ENCODE measurements at regions not wholly inside any gene's neighbourhood (a gene's known extent, or its start where the extent isn't known, plus 50 kb on each side); places are given as distances from the start of the nearest gene placed in this dataset.

DNA sequence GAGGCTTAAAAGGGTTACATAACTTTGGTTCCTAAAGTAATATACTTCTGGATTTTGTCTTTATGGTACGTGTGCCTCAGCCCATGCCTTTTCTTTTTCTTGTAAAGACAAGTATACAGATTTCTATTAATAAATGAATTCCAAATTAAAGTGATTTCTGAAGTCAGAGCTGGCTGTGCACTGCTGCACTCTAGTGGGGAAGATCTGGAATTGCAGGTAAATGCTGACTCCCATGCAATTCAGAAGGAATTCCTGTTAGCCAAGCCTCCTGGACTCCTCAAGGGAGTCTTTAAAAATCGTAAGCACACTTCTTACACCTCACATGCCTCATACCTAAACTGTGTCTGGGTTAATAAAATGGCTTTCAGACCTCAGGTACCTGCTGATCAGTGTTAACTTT is 118.4 kb upstream of the SLC7A1 start:
- no peak for DNase-seq

DNA sequence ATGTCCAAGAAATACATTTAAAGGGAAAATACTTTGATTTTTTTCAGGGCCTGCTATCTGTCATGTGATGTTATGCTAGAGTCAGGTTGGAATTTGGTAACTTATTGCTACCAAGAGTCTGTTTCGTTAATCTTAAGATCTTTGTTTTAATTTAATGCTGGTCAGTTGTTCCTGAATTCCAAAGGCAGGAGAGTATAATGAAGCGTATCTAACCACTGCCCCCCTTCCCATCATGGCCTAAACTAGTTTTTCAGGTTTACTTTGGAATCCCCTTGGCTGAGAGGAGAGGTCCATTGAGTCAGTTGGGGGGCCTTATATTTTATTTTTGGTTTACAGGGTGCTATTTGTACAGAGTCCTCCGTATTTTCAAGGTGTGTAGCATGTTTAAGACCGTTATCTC is 116.3 kb upstream of the SLC7A1 start:
- DNase-seq: no peak

DNA sequence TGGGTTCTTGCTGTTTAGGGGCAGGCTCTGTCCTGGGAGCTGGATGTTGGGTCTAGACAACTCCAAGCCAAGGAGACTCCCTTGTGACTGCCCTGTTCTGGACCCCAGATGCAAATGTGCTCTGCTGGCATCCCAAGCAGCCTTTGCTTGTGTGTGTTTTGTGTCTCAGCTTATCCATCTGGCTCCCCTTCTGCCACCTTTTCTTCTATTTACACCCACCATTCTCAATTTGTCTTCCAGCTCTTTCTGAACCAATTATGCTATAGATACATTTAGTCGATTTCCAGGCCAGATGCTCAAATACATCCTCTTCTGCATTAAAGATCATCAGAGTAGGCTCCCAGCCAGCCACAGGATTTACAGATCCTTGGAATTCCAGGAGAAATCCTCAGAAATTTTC is 115.0 kb upstream of the SLC7A1 start:
- no peak for DNase-seq

DNA sequence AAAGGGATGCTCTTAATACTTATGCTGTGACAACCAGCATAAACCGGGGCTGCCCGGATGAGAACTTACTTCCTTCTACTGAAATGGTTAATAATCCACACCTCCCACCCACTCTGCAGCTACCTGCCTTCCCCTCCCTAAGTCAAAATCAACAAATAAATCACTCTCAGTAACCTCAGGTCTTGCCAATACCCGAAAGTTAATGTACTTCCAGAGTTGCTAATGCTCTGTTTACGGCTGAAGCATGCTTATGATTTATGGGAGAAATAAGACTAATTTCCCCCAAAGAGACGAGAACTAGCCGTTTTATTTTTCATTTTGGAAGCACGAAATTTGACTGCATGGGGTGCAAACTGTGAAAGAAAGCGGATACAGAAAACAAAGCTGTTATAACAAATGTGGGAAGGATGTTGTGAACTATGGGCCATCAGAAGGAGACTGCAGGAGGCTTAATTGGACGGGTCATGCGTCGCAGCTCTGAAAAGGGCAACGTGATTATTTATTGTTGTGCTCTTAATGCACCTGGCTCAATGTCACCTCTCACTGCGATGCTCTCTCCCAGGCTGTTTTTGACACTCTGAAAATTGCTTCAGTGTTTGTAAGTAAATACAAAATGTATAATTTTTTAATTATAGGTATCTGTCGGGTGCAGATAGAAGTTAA is 114.0 kb upstream of the SLC7A1 start:
- peak; percentile 59 to 77 for DNase-seq

DNA sequence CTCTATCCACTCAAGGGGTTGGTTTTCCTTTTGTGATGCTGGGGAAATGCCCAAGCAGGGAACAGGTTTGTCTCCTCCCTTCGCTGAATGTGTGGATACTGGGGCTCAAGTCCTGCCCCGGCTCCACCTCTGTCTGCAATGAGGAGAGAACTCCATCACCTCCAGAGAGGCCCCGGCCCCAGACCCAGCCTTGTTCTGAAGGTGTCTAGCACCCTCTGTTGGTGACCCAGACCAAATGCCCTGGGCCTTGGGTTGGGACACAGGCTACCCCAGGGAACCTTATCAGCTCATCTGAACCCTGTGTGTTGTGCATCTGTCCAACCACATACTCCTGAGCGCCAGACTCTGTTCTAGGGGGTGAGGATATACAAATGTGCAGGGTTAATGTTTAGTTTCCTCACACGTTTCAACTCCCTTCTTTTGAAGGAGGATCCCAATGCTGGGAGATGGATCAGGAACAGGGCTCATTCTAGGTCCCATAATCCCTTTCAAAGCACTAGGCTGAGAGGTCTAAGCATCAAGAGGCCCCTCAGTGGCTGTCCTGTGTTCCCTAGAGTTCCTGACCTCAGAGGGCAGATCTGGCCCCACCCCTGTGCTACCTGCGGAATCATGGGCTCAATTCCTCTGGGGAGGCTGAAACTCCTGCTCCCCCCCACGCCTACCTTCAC is 112.5 kb upstream of the SLC7A1 start:
- DNase-seq: peak in 1 of 2 experiments; percentile 19

DNA sequence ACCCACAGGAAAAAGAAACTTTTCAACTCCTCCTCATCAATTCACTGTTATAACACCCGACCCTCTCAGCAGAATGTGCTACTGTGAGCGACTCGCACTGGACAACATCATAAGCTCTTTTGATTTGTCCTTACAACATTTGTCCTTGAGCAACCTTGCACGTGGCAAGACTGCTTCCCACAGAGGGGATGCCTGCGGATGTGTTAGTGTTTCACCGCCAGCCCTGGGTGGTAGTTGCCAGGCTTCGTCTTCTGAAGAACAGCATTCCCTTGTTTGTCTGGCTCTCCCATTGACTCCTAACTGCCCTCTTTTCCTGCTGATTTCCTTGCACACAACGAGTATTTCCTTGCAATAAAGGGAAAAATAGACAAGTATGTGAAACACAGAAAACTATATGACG is 111.4 kb upstream of the SLC7A1 start:
- no peak for DNase-seq

DNA sequence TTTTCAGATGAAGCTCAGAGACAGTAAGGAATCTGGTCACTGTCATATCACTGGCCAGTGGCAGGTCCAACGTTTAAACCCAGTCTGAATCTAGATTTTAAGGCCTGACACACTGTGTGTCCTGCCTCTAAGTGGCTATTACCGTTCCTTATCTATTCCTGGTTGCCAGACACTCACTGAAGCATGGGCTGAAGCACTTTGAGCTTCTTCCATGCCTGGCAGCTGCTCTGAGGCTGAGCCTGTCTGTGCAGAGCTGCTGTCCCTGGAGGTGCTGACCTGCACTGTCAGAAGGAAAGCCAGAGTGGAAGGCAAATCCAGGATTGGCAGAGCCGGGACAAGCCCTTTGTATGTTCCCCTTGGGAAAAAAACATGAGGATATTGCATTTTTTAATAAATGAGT is 109.2 kb upstream of the SLC7A1 start:
- no peak for DNase-seq

DNA sequence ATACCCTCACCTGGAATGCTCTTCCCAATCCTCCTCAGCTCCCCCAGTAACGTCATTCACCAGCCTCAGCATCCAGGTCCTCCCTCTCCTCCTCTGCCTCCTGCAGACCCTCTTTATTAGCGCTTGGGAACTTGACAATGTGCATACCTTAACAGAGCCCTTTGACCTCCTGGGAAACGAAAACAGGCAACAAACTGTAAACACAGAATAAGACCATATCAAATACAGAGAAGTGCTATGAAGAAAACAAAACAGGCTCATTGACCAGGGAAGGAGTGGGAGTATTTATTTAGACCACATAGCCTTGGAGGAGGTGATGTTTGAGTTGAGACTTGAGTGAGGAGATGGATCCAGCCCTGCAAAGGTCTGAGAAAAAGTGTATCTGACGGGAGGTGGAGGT is 107.9 kb upstream of the SLC7A1 start:
- DNase-seq: no peak

DNA sequence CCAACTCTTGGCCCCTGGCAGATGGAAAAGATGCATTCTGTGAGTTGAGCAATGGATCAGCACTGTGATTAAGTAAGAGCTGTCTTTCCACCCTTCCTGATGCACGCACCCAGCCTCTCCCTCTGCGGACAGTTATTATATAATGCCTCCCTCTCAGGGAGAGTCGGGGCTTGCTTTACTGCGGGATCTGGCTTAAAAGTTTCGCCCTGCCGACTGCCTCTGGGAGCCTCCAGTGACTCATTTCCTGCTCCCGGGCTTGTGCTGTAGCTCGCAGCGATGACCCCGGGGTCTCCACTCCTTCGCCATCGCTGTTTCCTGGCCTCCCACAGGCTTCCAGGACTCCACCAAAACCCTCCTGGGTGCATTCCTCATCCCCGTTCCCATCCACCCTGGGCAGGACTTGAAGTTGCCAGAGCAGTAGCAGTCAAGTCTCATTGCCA is 107.4 kb upstream of the SLC7A1 start:
- no peak for DNase-seq

DNA sequence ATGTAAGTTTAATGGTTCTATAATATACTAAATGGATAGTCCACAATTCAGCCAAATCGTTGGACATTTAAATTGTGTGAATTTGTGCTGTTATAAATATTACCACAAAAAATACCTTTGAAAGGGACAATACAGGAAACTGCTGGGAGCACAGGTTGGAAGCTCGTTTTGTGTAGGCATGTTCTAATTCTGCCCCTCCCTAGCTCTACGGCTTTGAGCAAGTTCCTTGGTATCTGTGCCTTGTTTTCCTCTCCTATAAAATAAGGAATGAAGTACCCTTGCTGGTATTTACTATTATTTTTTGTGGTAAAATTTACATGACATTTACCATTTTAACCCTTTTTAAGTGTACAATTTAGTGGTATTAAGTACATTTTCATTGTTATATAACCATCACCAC is 102.6 kb upstream of the SLC7A1 start:
- DNase-seq: no peak

DNA sequence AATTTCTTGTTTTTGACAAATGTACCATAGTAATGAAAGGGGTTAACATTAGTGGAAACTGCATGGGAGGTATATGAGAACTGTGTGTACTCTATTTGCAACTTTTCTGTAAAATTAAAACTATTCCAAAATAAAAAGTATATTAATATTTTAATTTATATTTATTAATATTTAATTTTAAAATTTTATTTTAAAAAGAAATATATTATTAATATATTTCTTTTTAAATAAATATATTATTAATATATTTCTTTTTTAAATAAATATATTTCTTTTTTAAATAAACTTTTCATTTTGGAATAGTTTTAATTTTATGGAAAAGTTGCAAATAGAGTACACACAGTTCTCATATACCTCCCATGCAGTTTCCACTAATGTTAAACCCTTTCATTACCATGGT is 101.1 kb upstream of the SLC7A1 start:
- no peak for DNase-seq

DNA sequence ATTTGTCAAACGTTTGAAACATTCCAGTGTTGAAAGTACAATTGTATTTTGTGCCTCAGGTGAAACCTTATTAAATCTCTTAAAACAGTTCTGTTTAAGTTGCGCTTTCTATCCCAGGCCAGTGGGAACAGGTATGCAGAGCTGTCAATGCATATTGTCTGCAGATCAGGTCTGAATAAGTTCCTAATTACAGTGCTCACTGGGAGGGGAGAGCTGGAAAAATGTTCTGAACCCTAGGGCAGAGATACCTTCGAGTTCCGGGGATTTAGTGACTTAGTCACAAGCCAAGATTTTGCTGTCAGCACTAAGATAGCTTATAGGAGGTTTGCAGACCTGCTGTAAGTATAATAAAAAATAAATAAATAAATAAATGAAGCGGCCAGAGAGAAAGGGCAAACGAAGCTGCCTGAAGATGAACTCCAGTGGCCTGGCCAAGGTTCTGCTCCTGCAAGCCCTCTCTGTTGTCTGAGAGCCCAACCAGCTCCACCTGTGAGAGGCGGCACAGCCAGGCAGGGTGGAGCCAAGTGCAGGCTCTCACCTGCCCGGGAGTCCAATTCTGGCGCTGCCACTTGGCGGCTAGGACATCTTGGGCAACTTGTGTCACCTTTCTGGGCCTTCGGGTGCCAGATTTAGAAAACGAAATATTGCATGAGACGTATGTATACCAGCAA is 97.9 kb upstream of the SLC7A1 start:
- DNase-seq: no peak

DNA sequence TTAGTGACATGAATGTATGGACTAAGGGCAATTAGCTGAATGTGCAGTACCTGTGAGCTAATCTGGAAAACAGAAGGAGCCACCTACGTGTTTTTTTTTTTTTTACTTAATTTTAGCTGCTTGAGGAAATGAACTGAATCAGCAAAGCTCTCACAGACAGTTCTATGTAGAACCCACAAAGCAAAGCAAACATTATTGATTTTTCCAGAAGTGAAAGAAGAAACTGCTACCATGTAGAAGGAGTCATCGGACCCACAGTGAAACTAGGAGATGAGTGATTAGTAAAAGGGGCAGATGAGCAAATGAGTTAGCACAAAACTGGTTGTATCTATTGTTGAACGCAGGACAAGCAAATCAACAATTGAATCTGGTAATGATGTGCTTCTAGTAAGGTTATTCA is 94.1 kb upstream of the SLC7A1 start:
- DNase-seq: no peak

DNA sequence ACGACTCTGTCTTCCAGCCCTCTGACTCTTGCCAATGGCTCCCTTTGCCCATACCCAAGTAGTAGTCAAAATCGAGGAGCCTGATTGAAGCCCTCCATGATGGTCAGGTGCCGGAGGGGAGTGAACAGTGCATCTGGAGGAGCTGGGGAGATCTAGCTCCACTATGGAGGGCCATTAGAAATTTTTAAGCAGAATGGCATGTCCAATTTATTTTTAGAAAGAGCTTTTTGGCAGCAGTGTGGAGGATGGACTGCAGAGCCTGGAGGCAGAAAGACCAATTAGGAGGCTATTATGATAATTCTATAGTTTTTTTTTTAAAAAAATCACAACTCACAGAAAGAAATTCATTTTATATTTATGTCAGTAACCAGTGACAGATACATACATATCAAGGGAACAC is 92.7 kb upstream of the SLC7A1 start:
- DNase-seq: no peak

DNA sequence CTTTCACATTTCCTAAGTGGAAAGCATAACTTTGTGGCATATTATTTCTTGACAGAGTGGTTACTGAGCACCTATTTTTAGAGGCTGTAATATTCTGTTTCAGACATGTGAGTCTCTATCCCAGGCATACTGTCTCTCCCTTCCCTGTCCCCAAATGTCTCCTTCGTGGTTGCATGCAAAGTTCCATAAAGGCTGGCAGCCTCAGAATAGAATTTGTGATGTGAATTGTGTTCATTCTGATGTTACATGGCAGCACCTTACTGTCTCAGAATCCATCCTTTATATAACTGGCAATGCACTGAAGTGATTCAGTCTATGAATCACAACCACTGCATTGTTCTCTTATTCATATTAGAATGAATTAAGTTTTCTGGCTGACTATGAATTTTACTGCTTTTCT is 89.0 kb upstream of the SLC7A1 start:
- DNase-seq: no peak

DNA sequence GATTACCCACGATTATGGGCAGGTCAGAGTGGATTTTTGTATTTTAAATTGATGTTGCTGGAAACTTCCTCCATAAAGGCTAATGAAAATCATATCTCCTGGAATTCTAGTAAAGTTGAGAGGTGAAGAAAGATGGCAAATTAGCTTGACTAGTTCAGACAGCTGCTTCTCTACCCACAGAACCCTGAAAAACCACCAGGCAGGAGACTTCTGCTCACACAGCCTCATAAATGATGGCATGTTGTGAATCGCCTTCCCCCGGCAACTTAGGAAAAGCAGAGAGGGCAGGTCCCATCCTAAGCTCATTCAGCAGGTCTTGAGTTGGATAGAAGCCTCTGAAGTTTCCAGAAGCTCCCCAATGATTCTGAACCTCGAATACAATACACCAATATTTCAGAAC is 87.6 kb upstream of the SLC7A1 start:
- no peak for DNase-seq

DNA sequence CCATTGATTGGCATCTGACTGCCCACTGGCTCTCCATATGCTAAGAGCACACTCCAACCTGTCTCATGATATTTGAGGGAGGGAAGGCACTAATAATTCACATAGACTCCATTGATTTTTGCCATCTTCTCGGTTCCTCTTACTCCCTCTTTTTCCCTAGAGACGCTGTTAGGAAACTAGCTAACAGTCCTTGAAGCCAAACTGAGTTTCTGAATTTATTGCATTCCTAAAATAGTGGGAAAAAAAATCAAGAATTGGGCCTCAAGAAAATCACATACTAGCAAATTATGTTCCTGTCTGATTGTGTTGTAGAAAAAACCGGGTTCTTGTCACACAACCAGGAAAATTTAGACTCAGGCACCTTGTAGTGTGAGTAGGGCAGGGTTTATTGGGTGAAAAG is 86.4 kb upstream of the SLC7A1 start:
- DNase-seq: no peak

DNA sequence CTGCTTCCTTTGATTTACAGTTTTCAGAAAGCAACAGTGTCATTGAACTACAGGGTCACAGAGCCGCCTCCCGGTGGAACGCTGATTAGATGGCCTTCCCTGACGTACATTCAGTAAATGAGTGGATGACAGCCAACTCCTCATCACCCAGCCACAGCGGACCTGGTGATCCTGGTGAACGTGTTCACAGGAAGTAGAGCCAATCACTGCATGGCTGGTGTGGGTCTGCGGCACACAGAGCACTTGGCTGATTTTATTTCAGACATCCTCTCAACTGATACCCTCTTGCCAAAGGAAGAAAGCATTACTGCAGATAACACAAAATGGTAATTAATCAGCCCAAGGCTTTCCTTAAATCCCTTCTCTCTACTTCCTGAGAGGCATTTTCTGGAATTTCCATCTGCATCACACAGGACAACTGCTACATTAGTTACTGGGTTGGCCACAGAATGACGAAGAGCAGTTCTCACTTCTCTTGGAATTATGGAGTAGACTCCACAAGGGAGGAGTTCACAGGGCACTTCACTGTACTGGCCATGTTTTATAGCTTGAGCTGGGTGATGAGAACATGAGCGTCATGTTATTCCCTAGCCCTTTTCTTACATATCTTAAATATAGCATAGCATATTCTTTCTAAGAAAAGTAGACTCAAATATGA is 84.0 kb upstream of the SLC7A1 start:
- no peak for DNase-seq

DNA sequence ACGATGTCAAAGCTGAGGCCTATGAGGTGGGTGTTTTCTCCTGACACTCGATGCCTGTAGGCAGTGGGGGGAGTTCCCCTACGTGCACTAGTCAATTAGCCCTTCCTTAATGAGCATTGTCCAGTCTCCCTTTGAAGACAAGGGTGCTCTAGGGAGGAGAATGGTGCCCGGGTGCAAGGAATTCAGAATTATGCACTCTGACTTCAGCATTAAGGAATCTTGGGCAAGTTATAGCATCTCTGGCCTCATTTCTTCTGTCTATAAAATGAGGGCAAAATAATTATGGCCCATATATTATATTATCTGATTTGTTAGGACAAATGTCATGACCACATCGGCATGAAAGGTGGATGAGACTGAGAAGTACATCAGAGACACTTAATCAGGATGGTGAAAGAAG is 82.1 kb upstream of the SLC7A1 start:
- no peak for DNase-seq

DNA sequence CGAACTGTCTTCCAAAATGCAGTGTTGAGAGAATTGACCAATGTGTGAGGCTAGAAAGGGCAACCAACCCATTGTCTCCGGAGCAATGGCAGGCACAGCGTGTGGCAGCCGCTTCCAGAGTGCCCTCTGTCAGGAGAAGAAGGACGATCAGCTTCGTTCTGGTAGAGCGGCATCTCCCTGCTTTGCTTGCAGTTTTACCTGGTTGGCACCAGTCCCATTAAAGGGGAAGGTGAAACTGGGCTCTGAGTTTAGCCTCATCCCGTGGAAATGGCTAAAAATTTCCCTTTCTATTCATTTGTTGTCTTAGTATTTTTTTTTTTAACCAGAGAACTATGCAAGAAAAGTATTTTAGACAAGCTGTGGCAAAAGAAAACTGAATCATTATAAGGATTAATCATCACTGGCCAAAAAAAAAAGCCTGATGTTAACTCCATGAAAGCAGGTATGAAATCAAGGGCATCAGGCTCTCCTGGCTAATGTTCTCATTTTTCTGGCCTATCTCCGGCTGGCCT is 81.5 kb upstream of the SLC7A1 start:
- no peak for DNase-seq

DNA sequence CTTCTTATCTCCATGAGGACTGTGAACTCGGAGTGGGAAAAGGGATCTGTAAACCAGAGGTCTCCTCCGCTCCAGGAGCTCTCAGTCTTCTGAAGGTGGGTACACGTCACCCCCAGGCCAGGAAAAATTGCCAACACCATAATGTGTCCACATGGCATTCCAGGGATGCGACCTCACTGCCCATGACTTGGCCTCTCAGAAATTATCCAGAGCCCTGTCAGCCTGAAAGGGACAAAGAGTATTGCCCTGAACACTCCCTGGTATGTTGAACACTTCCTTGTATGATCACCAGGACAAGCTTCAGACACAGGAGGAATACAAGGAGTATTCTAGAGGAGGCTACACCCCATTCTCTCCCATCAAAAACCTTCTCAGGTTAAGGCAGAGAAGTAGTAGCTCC is 81.0 kb upstream of the SLC7A1 start:
- DNase-seq: no peak

DNA sequence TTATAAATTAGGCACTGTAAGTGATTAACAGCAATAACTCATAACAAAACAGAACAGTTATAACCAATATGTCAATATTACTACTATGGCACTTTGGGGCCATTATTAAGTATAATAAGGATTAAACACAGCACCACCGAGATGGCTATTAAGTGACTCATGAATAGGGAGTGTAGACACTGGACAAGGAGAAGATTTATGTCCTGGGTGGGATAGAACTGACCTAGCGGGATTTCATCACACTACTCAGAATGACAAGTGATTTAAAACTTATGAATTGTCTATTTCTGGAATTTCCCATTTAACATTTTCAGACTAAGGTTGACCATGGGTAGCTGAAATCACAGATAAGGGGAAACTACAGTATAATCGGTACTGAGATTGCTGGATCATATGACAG is 79.0 kb upstream of the SLC7A1 start:
- no peak for DNase-seq

DNA sequence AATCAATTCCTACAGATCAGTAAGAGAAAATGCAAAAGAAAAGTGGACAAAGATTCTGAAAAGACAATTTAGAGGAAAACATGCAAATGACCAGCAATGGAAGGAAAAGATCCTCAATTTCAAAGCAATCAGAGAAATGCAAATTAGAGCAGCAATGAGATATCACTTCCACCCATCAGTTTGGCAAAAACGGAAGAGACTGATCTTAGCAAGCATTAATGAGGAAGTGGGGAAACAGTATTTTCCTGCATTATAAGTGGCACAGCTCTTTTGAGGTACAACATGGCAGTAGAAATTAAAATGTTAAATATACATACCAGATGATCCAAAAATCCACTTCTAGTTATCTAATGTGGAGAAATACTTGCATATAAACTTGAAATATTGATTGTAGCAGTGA is 69.1 kb upstream of the SLC7A1 start:
- DNase-seq: no peak

Measured in NCI-H2081 (cell line).